ENCODE measurements at regions not wholly inside any gene's neighbourhood (a gene's known extent, or its start where the extent isn't known, plus 50 kb on each side); places are given as distances from the start of the nearest gene placed in this dataset.

GRCh38 chr6:113597231-113597583 is 259.9 kb upstream of the MARCKS start:
- TF ChIP-seq REST (IDR thresholded peaks at IDR 0.05; ENCODE audit: insufficient replicate concordance, low read depth) (no peak), CTCF (IDR thresholded peaks at IDR 0.05; ENCODE audit: insufficient read depth, low read length) (no peak), POLR2AphosphoS5 (IDR thresholded peaks at IDR 0.05; ENCODE audit: low read depth) (no peak), GABPA (IDR thresholded peaks at IDR 0.05; ENCODE audit: low read depth) (no peak)
